ENCODE measurements at regions not wholly inside any gene's neighbourhood (a gene's known extent, or its start where the extent isn't known, plus 50 kb on each side); places are given as distances from the start of the nearest gene placed in this dataset.
"Not testable (repeated sequence)": the region's sequence is repeated elsewhere in the genome, so short reads cannot be mapped to it uniquely, and the experiment has no call there.

DNA sequence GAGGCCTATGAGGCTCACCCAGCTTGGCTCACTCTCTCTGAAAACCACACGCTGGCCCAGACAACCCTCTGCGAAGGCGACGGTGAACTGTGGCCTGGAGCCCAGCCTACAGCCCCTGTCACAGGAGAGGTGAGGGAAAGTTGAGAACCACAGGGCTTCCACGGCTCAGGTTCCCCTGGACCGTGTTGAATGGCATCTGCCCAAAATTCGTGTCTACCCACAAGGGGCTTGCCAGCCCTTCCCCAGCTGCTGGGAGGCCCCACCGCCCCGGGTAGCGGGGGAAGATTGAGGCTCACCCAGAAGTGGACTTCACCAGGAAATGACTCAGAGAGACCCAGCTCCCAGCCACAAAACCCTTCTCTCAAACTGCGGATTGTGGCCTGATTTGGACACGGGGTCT is 197.1 kb downstream of the CTTN start:
- DNase-seq: no peak

- no peak for DNase-seq
Measured at GRCh38 chr11:70596091-70596490, 197.8 kb downstream of the CTTN start.

DNA sequence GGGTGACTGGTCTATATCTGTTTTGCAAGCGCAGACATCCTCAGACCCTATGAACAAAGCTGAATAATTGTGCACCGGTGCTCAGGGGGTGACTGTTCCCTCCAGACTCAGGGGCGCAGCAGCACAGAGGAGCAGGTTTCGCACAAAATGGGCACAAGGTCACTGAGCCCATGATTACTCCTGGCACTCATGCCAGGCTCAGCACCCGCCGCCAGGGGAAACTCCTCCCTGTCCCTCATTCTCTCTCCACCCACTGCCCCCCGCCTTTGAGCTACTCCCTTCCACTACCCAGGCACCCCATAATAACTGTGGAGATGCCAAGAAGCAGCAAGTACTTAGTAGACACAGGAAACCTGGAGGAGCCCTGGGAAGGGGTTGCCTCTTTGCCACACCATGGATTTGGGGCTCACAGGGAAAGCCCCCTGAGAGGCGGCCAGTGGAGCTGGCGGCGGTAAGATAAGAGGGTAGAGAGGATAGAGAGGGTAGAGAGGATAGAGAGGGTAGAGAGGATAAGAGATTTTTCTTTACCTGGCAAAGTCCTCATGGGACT is 198.8 kb downstream of the CTTN start:
- DNase-seq: no peak

DNA sequence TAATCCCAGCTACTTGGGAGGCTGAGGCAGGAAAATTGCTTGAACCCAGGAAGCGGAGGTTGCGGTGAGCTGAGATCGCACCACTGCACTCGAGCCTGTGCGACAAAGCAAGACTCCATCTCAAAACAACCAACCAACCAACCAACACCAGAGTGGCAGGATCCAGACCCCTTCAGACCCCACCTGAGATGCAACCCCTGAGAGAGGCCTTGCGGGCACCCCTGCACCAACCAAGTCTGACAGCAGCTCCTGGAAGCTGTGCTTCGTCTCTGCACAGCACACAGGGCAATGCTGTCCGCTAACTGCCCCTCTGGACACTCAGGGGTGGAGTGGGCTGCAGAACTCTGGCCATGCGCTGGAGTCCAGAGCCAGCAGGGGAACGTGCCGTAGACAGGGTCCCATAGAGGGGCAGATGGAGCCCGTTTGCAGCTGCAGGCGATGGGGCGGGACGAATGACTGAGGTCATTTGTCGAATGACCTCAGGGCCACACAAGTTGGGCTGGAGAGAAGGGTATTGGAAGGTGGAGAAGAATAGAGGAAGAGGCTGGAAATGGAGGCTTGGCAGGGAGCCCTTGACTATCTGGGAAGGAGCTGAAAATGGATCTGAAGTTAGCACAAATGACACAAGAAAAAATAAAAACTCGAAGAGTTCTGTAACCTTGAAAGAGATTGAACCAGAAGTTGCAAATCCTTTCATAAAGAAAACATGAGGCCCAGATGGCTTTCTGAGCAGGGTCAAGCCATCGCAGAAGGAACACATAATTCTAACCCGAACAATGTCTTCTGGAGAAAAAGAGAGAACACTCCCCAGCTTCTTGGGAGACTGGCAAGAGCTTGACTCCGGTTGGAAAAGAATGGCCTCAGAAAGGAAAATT is 199.7 kb downstream of the CTTN start:
- no peak for DNase-seq

DNA sequence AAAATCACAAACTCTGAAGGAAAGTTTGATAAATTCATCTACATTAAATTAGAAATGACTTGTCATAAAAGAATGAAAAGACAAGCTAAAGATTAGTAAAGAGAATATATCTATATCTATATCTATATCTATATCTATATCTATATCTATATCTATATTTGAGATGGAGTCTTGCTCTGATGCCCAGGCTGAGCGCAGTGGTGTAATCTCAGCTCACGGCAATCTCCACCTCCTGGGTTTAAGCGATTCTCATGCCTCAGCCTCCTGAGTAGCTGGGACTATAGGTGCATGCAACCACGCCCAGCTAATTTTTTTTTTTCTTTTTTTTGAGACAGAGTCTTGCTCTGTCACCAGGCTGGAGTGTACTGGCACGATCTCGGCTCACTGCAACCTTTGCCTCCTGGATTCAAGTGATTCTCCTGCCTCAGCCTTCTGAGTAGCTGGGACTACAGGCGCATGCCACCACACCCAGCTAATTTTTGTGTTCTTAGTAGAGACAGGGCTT is 202.6 kb downstream of the CTTN start:
- DNase-seq: not testable (repeated sequence)

GRCh38 chr11:70601861-70602538 is 203.7 kb downstream of the CTTN start:
- DNase-seq: no peak

- no peak for DNase-seq
Measured at GRCh38 chr11:70603114-70603755, 204.9 kb downstream of the CTTN start.

DNA sequence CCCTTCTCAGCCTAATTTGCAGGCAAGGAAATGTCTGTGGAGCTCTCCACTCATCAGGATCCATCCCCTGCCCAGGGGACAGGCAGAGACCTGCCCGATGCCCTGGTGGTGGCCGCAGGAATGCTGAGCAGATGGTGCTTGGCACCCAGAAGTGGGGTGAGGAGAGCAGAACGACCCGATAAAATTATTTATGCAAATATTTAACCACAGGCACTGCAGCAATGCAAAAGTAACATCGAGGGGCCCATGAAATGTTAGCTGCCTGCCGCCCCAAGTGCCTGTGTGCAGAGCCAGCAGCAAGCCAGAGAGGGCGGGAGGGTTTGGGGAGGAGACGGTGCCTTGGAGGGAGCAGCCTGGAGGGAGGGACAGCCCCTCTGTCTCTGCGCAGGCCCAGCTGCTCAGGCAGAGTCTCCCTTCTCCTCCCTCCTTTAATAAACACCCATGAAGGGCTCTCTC is 205.5 kb downstream of the CTTN start:
- no peak for DNase-seq

- DNase-seq: no peak
Measured at GRCh38 chr11:70604221-70604620, 205.9 kb downstream of the CTTN start.

- no peak for DNase-seq
Measured at GRCh38 chr11:70604630-70605467, 206.5 kb downstream of the CTTN start.

GRCh38 chr11:70605468-70605815 is 207.1 kb downstream of the CTTN start:
- DNase-seq: no peak

GRCh38 chr11:70605846-70606245 is 207.5 kb downstream of the CTTN start:
- DNase-seq: no peak

GRCh38 chr11:70606248-70606950 is 208.1 kb downstream of the CTTN start:
- peak; percentile 27 for DNase-seq

GRCh38 chr11:70606951-70607330 is 208.6 kb downstream of the CTTN start:
- DNase-seq: no peak

DNA sequence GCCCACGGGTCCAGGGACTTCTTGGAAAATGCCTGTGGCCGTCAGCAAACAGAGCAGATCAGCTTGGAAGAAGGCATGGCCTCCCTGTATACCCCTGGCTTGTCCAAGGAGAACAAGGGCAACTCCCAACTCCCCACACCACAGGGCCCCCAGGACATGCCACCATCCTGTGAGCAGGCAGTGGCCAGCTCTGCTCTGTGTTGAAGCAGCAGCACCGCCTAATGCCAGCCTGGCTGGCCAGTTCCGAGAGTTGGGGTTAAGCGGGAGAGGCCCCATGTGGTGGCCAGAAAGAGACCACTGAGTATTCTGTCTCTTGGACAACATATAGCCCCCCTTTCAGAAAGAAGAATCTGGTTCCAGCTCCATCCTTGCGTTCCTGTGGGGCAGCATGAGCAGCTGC is 209.2 kb downstream of the CTTN start:
- no peak for DNase-seq

DNA sequence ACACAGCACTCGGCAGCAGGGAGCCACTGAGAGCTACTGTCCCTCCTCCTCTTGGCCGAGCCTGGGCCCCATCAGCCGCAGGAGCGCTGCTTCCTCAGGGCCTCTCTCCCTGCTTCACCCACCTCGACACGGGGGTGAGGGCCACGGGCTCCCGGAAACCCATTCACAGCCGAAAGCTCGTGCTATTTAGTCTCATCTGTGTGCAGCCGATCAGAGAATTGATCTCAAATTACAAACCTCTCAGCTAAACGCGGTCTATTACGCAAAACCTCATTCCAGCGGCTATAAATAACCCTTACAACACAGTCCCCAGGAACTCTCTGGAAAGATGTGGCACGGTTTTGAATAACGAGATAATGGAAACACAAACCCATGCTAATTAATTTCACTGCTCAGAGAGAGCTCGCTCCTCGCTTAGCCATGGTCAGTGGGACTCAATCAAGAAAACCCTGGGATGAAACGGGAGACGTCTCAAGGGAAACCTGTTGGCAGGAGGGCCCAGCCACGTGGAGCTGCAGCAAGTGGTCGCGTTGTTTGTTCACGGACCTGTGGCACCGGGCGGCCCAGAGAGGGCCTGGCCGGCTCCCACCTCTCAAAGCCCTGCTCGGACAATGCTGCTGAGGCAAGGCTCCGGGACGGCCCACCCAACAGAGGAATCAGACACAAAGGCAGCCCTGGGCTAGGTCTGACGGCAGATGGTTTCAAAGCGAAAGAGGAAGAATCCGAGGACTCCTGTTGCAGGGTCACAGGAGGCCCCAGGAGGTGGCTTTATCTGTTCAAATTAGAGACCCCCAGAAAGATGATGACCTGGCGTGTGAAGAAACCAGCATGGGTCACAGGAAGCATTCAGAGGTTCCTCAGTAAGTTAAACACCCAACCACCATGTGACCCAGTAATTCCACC is 210.5 kb downstream of the CTTN start:
- DNase-seq: no peak

- no peak for DNase-seq
Measured at GRCh38 chr11:70610566-70611565, 212.5 kb downstream of the CTTN start.

DNA sequence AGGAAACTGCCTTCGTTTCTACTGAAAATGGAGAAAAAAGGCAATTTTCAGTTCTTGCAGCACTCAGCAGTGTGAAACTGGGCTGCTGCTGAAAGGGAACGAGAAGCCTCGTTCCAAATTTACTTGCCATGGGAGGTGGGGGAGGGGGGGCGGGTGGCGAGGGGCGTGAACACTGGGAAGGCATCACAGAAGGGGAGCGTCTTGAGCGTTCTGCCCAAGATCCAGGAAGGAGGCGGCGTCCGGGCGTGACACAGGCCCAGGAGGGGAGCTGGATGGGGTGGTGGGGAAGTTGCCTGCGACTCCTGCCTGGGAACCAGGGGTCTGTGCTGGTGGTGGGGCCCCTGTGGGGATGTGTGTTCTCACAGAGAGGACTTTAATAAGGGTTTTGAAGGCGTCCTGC is 213.5 kb downstream of the CTTN start:
- DNase-seq: no peak

- no peak for DNase-seq
Measured at GRCh38 chr11:70612459-70613141, 214.3 kb downstream of the CTTN start.
